ENCODE measurements at regions not wholly inside any gene's neighbourhood (a gene's known extent, or its start where the extent isn't known, plus 50 kb on each side); places are given as distances from the start of the nearest gene placed in this dataset.
"Not testable (repeated sequence)": the region's sequence is repeated elsewhere in the genome, so short reads cannot be mapped to it uniquely, and the experiment has no call there.

DNA sequence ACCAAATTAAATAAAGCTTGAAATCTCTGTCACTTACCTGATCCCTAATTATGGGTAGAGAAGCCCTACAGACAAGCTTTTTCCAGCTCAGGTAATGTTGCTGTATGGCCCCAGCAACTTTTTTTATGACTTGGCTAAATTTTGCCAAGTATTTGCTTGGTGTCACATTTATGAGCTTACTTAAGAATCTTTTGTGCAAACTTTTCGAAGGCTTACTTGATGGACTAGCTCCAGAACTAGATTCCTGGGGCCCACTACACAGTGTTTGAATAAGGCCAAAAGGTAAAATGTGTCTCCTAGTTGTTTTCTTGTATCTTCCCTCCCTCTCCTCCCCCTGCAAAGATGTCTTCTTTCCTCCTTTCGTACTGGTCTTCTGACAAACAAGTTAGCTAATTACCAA is 257.9 kb downstream of the OSR1 start:
- no peak for DNase-seq (ENCODE audit: low read depth)

GRCh38 chr2:19099181-19099580 is 259.2 kb downstream of the OSR1 start:
- DNase-seq (ENCODE audit: low read depth) = no peak

- DNase-seq (ENCODE audit: low read depth) = peak; percentile 32
Measured at GRCh38 chr2:19098467-19099160, 259.8 kb downstream of the OSR1 start.

GRCh38 chr2:19089476-19089875 is 268.9 kb downstream of the OSR1 start:
- DNase-seq (ENCODE audit: low read depth) = not testable (repeated sequence)

DNA sequence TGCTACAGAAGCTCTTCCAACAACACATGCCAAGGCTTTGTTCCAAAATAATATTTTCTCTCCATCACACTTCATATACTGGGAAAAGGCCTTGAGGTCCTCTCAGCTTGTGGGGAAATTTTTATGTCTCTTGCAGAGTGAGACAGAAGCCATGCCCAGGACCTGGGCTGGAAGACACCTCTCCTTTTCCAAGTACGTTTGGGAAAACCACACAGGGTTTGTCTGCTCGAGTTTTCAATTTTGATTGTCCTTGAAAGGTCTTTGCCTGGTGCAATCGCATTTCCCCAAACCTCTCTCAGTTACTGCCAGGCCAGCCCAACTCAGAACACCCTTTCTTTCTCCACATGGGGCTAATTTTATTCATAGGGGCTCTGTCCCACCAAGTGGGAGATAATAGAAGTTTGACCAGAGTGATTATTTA is 272.2 kb downstream of the OSR1 start:
- no peak for DNase-seq (ENCODE audit: low read depth)

- no peak for DNase-seq (ENCODE audit: low read depth)
Measured at GRCh38 chr2:19078709-19079108, 279.7 kb downstream of the OSR1 start.

- peak; percentile 54 for DNase-seq (ENCODE audit: low read depth)
Measured at GRCh38 chr2:19073522-19073921, 284.9 kb downstream of the OSR1 start.

DNA sequence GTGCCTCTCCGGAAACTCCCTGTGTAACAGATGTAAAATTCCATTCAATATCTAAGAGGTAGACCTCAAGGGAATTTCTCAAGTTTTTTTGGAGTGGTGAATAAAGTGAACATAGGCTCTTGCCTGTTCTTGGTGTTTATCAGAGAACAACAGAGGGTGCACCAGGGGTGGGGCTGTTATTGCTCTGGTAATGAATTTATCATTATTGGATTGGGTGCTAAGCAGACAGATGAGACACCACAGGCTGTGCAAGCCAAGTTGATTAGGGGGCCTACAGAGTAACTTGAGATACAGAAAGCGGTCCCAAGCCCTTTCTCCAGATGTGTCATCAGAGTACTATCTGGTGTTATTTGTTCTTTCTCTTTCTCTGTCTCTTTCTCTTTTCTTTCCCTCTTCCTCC is 286.3 kb downstream of the OSR1 start:
- no peak for DNase-seq (ENCODE audit: low read depth)

GRCh38 chr2:19070886-19071285 is 287.5 kb downstream of the OSR1 start:
- no peak for DNase-seq (ENCODE audit: low read depth)

DNA sequence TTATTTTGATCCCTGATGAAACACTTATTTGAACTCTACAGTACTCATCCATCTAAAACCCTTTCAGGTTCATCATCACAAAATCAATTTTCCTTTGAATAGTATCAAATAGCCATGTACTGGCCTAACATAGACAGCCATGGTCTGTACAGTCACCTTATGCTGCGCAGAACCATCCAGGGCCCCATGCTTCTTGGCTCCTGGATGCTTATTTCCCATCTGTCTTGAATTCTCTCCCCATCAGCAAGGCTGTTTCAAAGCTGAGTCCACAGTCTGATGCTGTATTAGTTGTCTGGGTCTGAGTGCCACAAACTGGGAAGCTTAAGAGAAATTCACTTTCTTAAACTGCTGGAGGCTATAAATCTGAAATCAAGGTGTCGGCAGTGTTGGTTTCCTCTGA is 290.2 kb downstream of the OSR1 start:
- DNase-seq (ENCODE audit: low read depth) = no peak

GRCh38 chr2:19062370-19062769 is 296.1 kb downstream of the OSR1 start:
- no peak for DNase-seq (ENCODE audit: low read depth)

DNA sequence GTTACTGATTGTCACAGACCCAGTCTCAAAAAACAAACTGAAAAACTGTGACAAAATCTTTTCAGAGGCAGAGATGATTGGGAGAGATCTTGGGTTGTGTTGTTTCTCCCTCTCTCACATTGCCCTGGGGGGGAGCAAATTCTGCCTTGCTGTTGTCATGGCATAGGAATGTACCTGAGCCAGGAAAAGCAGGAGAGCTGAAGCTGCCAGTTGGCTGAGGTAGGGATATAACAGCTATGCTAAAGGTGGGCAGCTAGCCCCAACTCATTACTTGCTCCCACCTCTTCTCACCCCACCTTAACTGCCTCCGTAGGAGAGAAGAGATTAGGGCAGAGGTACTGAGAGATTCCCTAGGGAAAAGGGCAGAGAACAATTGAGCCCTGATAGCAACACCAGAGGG is 299.3 kb downstream of the OSR1 start:
- DNase-seq (ENCODE audit: low read depth) = no peak

- DNase-seq (ENCODE audit: low read depth) = no peak
Measured at GRCh38 chr2:19051203-19051831, 307.1 kb downstream of the OSR1 start.

GRCh38 chr2:19050354-19050753 is 308.1 kb downstream of the OSR1 start:
- no peak for DNase-seq (ENCODE audit: low read depth)

- DNase-seq (ENCODE audit: low read depth) = no peak
Measured at GRCh38 chr2:19048593-19049266, 309.7 kb downstream of the OSR1 start.

- peak; percentile 58 for DNase-seq (ENCODE audit: low read depth)
Measured at GRCh38 chr2:19046986-19047780, 311.2 kb downstream of the OSR1 start.

DNA sequence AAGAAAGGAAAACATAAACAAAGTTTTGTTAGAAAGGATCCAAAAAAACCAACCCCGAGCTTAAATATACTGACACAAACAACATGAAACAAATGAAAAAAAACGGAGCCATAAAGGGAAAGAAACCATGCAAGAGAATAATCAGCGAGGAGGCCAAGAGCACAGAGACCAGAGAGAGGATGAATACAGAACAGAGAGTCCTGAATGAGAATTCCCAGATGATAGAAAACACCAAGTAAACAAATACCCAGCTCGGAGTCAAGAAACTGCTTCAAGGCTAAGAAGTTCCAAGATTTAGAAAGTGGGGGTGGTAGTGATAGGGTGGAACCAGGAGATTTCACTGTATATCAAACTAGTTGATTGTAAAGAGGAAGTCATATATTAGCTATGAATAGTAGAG is 313.3 kb downstream of the OSR1 start:
- no peak for DNase-seq (ENCODE audit: low read depth)

DNA sequence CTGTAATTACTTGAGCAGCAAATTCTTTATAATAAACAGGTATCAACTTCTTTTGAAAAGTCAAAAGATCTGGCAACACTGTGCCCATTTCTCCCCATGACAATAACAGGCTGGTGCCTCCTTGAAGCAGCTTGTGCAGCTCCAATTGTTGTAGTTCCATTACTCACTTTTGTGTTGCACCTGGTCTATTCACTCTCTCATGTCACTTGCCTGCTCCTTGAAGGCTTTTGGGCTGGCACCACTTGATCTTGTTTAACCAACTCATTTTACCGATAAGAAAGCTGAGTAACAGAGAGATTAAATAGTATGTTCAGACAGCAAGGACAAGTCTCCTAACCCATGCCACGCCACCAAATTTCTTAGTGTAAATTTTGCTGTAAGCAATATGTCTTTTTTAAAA is 314.5 kb downstream of the OSR1 start:
- no peak for DNase-seq (ENCODE audit: low read depth)

GRCh38 chr2:19041434-19042041 is 316.9 kb downstream of the OSR1 start:
- DNase-seq (ENCODE audit: low read depth) = no peak

DNA sequence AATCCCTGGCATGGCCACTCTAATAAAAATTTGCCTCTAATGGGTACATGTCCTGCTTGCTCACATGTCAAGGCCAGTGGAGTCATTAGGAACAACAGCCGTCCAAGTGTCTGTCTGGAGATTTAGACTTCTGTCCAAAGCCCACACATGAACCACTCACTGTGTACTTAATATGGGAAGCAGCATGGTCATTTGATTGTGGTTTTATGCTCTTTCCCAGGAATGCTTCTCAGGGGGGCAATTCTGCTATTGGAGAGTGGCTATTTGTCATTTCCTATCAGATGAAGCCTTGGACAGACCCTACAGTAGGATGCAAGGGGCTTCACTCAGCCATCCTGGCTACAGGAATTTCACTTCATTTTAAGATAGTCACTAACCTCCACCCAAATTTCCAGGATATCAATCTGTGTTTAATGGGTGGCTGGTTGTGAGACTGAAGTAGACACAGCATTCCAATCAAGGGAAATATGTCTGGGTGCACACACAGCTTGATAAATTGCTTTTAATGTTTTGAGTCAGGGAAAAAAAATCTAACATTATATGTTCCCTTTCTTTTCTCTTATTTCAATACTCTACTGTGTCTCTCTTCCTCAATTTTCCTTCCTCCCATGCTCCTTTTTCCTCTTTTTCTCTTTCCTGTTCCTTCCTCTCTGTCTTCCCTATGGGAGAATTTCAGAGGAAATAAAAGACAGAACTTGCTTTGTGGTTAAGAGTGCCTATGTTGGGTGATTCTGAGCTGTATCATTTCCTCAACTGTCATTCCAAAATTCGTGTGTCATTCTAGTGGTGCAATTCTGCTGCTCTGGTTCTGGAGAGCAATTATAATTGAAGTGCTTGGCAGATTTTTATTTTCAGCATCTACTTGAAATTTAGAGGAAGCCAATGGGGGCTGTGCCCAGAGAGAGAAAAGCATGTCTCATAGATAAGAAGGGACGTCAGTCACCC is 320.1 kb downstream of the OSR1 start:
- DNase-seq (ENCODE audit: low read depth) = peak; percentile 87

GRCh38 chr2:19036091-19036490 is 322.3 kb downstream of the OSR1 start:
- DNase-seq (ENCODE audit: low read depth) = no peak

All from EH (cell line).